ENCODE measurements at regions not wholly inside any gene's neighbourhood (a gene's known extent, or its start where the extent isn't known, plus 50 kb on each side); places are given as distances from the start of the nearest gene placed in this dataset.

DNA sequence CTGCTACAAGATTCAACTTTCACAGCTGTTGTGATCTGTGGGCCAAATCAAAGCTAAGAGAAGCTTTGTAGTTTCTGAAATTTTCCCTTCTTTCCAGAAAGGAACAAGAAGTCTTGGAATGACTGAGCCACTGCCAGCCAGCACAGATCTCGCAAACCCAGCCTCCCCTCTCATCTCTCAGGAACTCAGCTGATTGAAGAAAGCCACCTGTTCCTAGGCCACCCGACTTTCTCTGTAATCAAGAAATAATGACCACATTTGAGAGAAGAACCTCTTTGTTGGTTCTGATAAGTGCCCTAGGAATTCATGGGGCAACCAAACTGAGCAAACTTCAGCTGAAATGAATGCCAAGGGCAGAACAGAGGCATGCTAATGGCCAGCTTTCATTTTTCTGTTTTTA lies 61.7 kb downstream of the HDGFL1 start:
- Histone ChIP-seq H3K9me3 (ENCODE audit: control insufficient read depth, insufficient read depth, low read length) (no peaks in the 10 kb centered on the region), H3K4me2 (ENCODE audit: low read length) (no peak overlapping the region), H3K4me3 (ENCODE audit: low read length) (no peak overlapping the region), H3K36me3 (ENCODE audit: control insufficient read depth, low read length) (no peaks in the 10 kb centered on the region), H3K27me3 (ENCODE audit: control insufficient read depth, low read length) (no peaks in the 10 kb centered on the region), H4K20me1 (ENCODE audit: control insufficient read depth, insufficient read depth, low read depth, low read length) (no peaks in the 10 kb centered on the region), H3F3A (ENCODE audit: control insufficient read depth, insufficient read depth) (no peaks in the 10 kb centered on the region), H3K4me1 (ENCODE audit: control insufficient read depth, low read length) (no peaks in the 10 kb centered on the region), H3K79me2 (ENCODE audit: control insufficient read depth, low read length) (no peaks in the 10 kb centered on the region), H3K9me2 (replicated peaks; ENCODE audit: control insufficient read depth, low read length) (no peaks in the 10 kb centered on the region), H3K27ac (ENCODE audit: low read depth, low read length) (no peak overlapping the region)
- no peak for TF ChIP-seq CTCF (IDR thresholded peaks at IDR 0.05; ENCODE audit: low read depth, low read length, poor library complexity, severe bottlenecking)
- TF ChIP-seq EZH2phosphoT487 (IDR thresholded peaks at IDR 0.05; ENCODE audit: borderline replicate concordance, low read length), result no peak

DNA sequence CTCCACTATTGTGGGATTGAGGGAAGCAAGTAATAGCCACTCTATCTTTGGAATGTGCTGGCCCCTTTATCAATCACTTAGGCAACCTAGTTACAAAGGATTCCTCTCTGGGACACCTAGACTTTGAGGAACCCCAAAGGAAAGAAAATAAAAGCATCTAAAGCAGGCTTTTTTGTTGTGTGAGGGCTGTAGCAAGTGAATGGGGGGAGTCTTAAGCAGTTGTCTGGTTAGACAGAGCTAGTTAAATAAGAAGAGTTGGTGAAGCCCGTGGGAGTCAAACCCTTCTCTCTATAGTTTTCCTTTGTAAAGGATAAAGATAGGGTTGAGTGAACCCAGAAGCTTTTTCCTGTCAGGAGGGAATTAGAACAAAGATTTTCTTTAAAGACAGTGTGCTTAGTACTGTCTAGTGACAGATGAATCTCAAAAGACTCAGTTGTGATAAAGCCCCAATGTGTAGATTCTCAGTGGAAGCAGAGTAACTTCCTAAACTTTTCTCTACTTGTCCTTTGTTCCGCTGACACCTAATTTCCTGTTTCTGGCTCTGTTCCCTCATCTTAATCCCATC lies 63.3 kb downstream of the HDGFL1 start:
- Histone ChIP-seq H3K4me2 (ENCODE audit: low read length) (no peak overlapping the region), H3K4me3 (ENCODE audit: low read length) (no peak overlapping the region), H3K27me3 (ENCODE audit: control insufficient read depth, low read length) (no peaks in the 10 kb centered on the region), H3K79me2 (ENCODE audit: control insufficient read depth, low read length) (no peaks in the 10 kb centered on the region), H3K36me3 (ENCODE audit: control insufficient read depth, low read length) (no peaks in the 10 kb centered on the region), H3K9me3 (ENCODE audit: control insufficient read depth, insufficient read depth, low read length) (no peaks in the 10 kb centered on the region), H3F3A (ENCODE audit: control insufficient read depth, insufficient read depth) (no peaks in the 10 kb centered on the region), H3K27ac (ENCODE audit: low read depth, low read length) (no peak overlapping the region), H3K4me1 (ENCODE audit: control insufficient read depth, low read length) (no peaks in the 10 kb centered on the region), H3K9me2 (replicated peaks; ENCODE audit: control insufficient read depth, low read length) (no peaks in the 10 kb centered on the region), H4K20me1 (ENCODE audit: control insufficient read depth, insufficient read depth, low read depth, low read length) (no peaks in the 10 kb centered on the region)
- no peak for TF ChIP-seq CTCF (IDR thresholded peaks at IDR 0.05; ENCODE audit: low read depth, low read length, poor library complexity, severe bottlenecking)
- TF ChIP-seq EZH2phosphoT487 (IDR thresholded peaks at IDR 0.05; ENCODE audit: borderline replicate concordance, low read length), result no peak

- Histone ChIP-seq H3K9me2 (replicated peaks; ENCODE audit: control insufficient read depth, low read length) (no peaks in the 10 kb centered on the region), H3K27ac (ENCODE audit: low read depth, low read length) (no peak overlapping the region), H3K9me3 (ENCODE audit: control insufficient read depth, insufficient read depth, low read length) (no peaks in the 10 kb centered on the region), H3K36me3 (ENCODE audit: control insufficient read depth, low read length) (no peaks in the 10 kb centered on the region), H3K79me2 (ENCODE audit: control insufficient read depth, low read length) (no peaks in the 10 kb centered on the region), H3F3A (ENCODE audit: control insufficient read depth, insufficient read depth) (no peaks in the 10 kb centered on the region), H3K4me2 (ENCODE audit: low read length) (no peak overlapping the region), H3K4me1 (ENCODE audit: control insufficient read depth, low read length) (no peaks in the 10 kb centered on the region), H3K27me3 (ENCODE audit: control insufficient read depth, low read length) (no peaks in the 10 kb centered on the region), H3K4me3 (ENCODE audit: low read length) (no peak overlapping the region), H4K20me1 (ENCODE audit: control insufficient read depth, insufficient read depth, low read depth, low read length) (no peaks in the 10 kb centered on the region)
- TF ChIP-seq EZH2phosphoT487 (IDR thresholded peaks at IDR 0.05; ENCODE audit: borderline replicate concordance, low read length) (no peak), CTCF (IDR thresholded peaks at IDR 0.05; ENCODE audit: low read depth, low read length, poor library complexity, severe bottlenecking) (no peak)
Observed at GRCh38 chr6:22636452-22636851, 67.1 kb downstream of the HDGFL1 start.

All from DOHH2 (cell line).